ENCODE measurements at regions not wholly inside any gene's neighbourhood (a gene's known extent, or its start where the extent isn't known, plus 50 kb on each side); places are given as distances from the start of the nearest gene placed in this dataset.

DNA sequence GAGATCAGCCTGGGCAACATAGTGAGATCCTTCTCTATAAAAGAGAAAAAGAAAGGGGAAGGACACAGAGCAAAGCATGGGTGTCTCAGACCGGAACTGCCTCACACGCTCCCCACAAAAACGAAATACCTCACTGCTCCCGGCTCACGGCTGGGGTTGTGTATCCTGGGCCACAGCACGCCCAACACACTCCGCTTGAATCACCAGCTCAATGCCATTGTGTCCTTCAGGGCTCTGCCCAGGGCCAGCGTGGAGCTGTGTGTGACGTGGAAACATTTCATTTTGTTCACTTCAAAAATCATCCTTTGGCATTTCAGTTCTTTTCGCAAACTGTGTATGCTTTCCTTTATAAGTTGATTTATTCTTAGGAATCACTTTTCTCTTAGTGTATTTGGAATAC is 279.5 kb downstream of the IRX1 start:
- TF ChIP-seq, protein P1, sequence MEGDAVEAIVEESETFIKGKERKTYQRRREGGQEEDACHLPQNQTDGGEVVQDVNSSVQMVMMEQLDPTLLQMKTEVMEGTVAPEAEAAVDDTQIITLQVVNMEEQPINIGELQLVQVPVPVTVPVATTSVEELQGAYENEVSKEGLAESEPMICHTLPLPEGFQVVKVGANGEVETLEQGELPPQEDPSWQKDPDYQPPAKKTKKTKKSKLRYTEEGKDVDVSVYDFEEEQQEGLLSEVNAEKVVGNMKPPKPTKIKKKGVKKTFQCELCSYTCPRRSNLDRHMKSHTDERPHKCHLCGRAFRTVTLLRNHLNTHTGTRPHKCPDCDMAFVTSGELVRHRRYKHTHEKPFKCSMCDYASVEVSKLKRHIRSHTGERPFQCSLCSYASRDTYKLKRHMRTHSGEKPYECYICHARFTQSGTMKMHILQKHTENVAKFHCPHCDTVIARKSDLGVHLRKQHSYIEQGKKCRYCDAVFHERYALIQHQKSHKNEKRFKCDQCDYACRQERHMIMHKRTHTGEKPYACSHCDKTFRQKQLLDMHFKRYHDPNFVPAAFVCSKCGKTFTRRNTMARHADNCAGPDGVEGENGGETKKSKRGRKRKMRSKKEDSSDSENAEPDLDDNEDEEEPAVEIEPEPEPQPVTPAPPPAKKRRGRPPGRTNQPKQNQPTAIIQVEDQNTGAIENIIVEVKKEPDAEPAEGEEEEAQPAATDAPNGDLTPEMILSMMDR (IDR thresholded peaks at IDR 0.05), result no peak
- no peak for TF ChIP-seq EZH2 (IDR thresholded peaks at IDR 0.05; ENCODE audit: borderline replicate concordance, insufficient read depth, low read depth, low read length, poor library complexity, severe bottlenecking)
